WTC11 (cell line): ENCODE measurements at regions not wholly inside any gene's neighbourhood (a gene's known extent, or its start where the extent isn't known, plus 50 kb on each side); places are given as distances from the start of the nearest gene placed in this dataset.

Experiments
- AFF4 ChIP-seq: sonication (generic); formaldehyde crosslinking; IDR thresholded peaks from 2 replicates; pipeline ENCODE4 v1.8.1; 2023; ENCODE audit warnings: mild to moderate bottlenecking, missing genetic modification reagents, borderline replicate concordance
- ATF1 ChIP-seq: sonication (generic); formaldehyde crosslinking; IDR thresholded peaks from 2 replicates; pipeline ENCODE4 v1.8.1; 2023; ENCODE audit warnings: mild to moderate bottlenecking, moderate library complexity, missing genetic modification reagents
- ESRRA ChIP-seq: sonication (generic); formaldehyde crosslinking; IDR thresholded peaks from 2 replicates; pipeline ENCODE4 v1.8.1; 2022; ENCODE audit warnings: mild to moderate bottlenecking, missing genetic modification reagents, borderline replicate concordance
- FOXP4 ChIP-seq: sonication (generic); formaldehyde crosslinking; IDR thresholded peaks from 2 replicates; pipeline ENCODE4 v1.8.0; 2022; ENCODE audit warnings: mild to moderate bottlenecking, missing genetic modification reagents
- MAX ChIP-seq: sonication (generic); formaldehyde crosslinking; IDR thresholded peaks from 2 replicates; pipeline ENCODE4 v1.8.0; 2022; ENCODE audit warnings: mild to moderate bottlenecking, missing genetic modification reagents
- NR1H2 ChIP-seq: sonication (generic); formaldehyde crosslinking; IDR thresholded peaks from 2 replicates; pipeline ENCODE4 v1.9.0; 2021; ENCODE audit warnings: mild to moderate bottlenecking, moderate library complexity, missing genetic modification reagents
- SOX15 ChIP-seq: fragments of 250-450 bp; sonication (Bioruptor Pico); IDR thresholded peaks from 2 replicates; pipeline ENCODE4 v1.9.0; 2021; ENCODE audit warnings: mild to moderate bottlenecking
- STAT6 ChIP-seq: sonication (generic); formaldehyde crosslinking; conservative IDR thresholded peaks from 2 replicates; pipeline ENCODE4 v1.8.1; 2023; ENCODE audit warnings: mild to moderate bottlenecking, low read depth, missing genetic modification reagents, moderate library complexity
- ZNF121 ChIP-seq: sonication (generic); formaldehyde crosslinking; IDR thresholded peaks from 2 replicates; pipeline ENCODE4 v1.8.0; 2023; ENCODE audit warnings: missing genetic modification reagents
- TF ChIP-seq, protein P1 (sequence below): fragments of 200-600 bp; IDR thresholded peaks from 2 replicates; pipeline ENCODE4 v1.8.0; 2022; ENCODE audit warnings: antibody characterized with exemption
- TF ChIP-seq, protein P2 (sequence below): sonication (generic); formaldehyde crosslinking; IDR thresholded peaks from 2 replicates; pipeline ENCODE4 v1.8.1; 2023; ENCODE audit warnings: mild to moderate bottlenecking, missing genetic modification reagents, moderate library complexity
- TF ChIP-seq, protein P3 (sequence below): sonication (generic); formaldehyde crosslinking; IDR thresholded peaks from 2 replicates; pipeline ENCODE4 v1.8.1; 2022; ENCODE audit warnings: low read depth, missing genetic modification reagents, borderline replicate concordance
- TF ChIP-seq, protein P4 (sequence below): sonication (generic); formaldehyde crosslinking; IDR thresholded peaks from 2 replicates; pipeline ENCODE4 v1.8.1; 2022; ENCODE audit warnings: mild to moderate bottlenecking, missing genetic modification reagents, moderate library complexity, borderline replicate concordance

- TF ChIP-seq, protein P1, sequence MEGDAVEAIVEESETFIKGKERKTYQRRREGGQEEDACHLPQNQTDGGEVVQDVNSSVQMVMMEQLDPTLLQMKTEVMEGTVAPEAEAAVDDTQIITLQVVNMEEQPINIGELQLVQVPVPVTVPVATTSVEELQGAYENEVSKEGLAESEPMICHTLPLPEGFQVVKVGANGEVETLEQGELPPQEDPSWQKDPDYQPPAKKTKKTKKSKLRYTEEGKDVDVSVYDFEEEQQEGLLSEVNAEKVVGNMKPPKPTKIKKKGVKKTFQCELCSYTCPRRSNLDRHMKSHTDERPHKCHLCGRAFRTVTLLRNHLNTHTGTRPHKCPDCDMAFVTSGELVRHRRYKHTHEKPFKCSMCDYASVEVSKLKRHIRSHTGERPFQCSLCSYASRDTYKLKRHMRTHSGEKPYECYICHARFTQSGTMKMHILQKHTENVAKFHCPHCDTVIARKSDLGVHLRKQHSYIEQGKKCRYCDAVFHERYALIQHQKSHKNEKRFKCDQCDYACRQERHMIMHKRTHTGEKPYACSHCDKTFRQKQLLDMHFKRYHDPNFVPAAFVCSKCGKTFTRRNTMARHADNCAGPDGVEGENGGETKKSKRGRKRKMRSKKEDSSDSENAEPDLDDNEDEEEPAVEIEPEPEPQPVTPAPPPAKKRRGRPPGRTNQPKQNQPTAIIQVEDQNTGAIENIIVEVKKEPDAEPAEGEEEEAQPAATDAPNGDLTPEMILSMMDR = no peak
- TF ChIP-seq STAT6 = no peak
- no peak for TF ChIP-seq ZNF121 (CRISPR knock-in tag)
- TF ChIP-seq ATF1 (CRISPR knock-in tag) = no peak
- TF ChIP-seq, protein P2, sequence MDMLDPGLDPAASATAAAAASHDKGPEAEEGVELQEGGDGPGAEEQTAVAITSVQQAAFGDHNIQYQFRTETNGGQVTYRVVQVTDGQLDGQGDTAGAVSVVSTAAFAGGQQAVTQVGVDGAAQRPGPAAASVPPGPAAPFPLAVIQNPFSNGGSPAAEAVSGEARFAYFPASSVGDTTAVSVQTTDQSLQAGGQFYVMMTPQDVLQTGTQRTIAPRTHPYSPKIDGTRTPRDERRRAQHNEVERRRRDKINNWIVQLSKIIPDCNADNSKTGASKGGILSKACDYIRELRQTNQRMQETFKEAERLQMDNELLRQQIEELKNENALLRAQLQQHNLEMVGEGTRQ (CRISPR knock-in tag) = no peak
- no peak for TF ChIP-seq FOXP4 (CRISPR knock-in tag)
- TF ChIP-seq AFF4 = no peak
- no peak for TF ChIP-seq ESRRA (CRISPR knock-in tag)
- TF ChIP-seq SOX15 (CRISPR knock-in tag) = no peak
- TF ChIP-seq, protein P3, sequence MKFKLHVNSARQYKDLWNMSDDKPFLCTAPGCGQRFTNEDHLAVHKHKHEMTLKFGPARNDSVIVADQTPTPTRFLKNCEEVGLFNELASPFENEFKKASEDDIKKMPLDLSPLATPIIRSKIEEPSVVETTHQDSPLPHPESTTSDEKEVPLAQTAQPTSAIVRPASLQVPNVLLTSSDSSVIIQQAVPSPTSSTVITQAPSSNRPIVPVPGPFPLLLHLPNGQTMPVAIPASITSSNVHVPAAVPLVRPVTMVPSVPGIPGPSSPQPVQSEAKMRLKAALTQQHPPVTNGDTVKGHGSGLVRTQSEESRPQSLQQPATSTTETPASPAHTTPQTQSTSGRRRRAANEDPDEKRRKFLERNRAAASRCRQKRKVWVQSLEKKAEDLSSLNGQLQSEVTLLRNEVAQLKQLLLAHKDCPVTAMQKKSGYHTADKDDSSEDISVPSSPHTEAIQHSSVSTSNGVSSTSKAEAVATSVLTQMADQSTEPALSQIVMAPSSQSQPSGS (CRISPR knock-in tag) = no peak
- TF ChIP-seq NR1H2 (CRISPR knock-in tag) = no peak
- TF ChIP-seq, protein P4, sequence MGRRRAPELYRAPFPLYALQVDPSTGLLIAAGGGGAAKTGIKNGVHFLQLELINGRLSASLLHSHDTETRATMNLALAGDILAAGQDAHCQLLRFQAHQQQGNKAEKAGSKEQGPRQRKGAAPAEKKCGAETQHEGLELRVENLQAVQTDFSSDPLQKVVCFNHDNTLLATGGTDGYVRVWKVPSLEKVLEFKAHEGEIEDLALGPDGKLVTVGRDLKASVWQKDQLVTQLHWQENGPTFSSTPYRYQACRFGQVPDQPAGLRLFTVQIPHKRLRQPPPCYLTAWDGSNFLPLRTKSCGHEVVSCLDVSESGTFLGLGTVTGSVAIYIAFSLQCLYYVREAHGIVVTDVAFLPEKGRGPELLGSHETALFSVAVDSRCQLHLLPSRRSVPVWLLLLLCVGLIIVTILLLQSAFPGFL (CRISPR knock-in tag) = no peak
- TF ChIP-seq MAX = no peak
Observed at GRCh38 chr2:54370405-54371104, 85.6 kb upstream of the SPTBN1 start.
